ENCODE measurements at regions not wholly inside any gene's neighbourhood (a gene's known extent, or its start where the extent isn't known, plus 50 kb on each side); places are given as distances from the start of the nearest gene placed in this dataset.

DNA sequence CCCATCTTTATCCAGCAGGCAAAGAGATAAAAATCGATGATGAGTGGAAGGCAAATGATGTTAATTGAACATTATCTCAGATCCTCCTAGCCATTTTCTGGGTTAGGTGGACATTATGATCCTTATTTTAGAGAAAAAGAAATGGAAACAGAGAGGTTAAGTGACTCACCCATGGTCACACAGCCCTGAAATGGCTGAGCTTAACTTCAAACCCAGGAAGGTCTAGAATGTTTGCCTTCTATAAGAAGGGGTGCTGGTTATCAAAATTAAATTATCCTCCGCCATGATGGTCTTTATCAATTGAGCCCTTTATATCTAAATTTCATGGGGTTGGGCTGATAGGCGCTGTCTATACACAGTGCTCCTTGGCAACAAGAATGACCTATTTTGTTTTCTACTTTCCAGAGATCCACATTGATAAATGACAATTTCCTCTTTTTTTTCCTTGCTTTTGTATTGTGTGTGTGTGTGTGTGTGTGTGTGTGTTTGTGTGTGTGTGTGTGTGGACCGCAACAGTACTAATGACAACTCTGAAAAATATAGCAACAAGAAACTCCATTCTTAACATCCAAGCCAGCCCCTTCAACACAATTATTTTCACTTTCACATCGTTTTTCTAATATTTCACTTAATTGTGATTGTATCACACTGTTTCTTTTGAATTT, 571.9 kb downstream of the VRK1 start:
- DNase-seq (ENCODE audit: low spot score), result no peak
- CTCF ChIA-PET, result no interaction called here
- peaks cover 9% of the 10 kb centered on the region for H3K9me3 Mint-ChIP-seq
- no peak overlapping the region for H3K4me3 Mint-ChIP-seq
- H3K27me3 Mint-ChIP-seq (ENCODE audit: low read depth), result no peaks in the 10 kb centered on the region; the same call in 1 of the 2 replicates
- H3K27ac Mint-ChIP-seq, result no peak overlapping the region
- ATAC-seq, result no peak
- H3K4me1 Mint-ChIP-seq, result peaks cover 36% of the 10 kb centered on the region
- POLR2A ChIA-PET, result no interaction called here
- TF ChIP-seq GRHL2 (CRISPR knock-in tag; IDR thresholded peaks at IDR 0.05; ENCODE audit: insufficient replicate concordance, severe bottlenecking) (no peak), SOX15 (CRISPR knock-in tag; IDR thresholded peaks at IDR 0.05) (no peak), GTF2I (CRISPR knock-in tag; conservative IDR thresholded peaks at IDR 0.05) (no peak), FOXJ3 (CRISPR knock-in tag; IDR thresholded peaks at IDR 0.05; ENCODE audit: borderline replicate concordance) (no peak)
- no peaks in the 10 kb centered on the region; the same call in 1 of the 2 replicates for H3K36me3 Mint-ChIP-seq

DNA sequence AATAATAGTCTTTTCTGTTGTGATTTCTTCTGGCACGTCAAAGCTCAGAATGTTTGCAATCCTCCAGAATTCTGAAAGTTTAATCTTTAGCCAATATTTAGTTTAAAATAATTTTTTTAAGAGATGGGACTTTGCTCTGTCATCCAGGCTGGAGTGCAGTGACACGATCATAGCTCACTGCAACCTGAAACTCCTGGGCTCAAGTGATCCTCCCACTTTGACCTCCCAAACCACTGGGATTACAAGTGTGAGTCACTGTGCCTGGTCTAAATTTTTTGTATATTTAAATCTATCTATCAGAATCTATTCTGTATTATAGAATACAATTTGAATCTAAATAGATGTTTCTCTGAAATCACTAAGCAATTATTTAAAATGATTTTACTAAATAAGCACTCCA, 572.7 kb downstream of the VRK1 start:
- Mint-ChIP-seq H3K36me3 (no peaks in the 10 kb centered on the region; the same call in 1 of the 2 replicates), H3K27ac (no peak overlapping the region), H3K27me3 (ENCODE audit: low read depth) (no peaks in the 10 kb centered on the region; the same call in 1 of the 2 replicates), H3K4me1 (peaks cover 37% of the 10 kb centered on the region), H3K4me3 (no peak overlapping the region), H3K9me3 (peaks cover 9% of the 10 kb centered on the region)
- ATAC-seq (no peak), DNase-seq (ENCODE audit: low spot score) (no peak)
- ChIA-PET POLR2A (no interaction called here), CTCF (no interaction called here)
- TF ChIP-seq ATF1 (CRISPR knock-in tag; IDR thresholded peaks at IDR 0.05) (no peak), ZNF138 (CRISPR knock-in tag; conservative IDR thresholded peaks at IDR 0.05) (no peak), ZNF317 (CRISPR knock-in tag; IDR thresholded peaks at IDR 0.05; ENCODE audit: borderline replicate concordance, low read depth) (no peak), ZNF423 (CRISPR knock-in tag; IDR thresholded peaks at IDR 0.05) (no peak), MYBL2 (CRISPR knock-in tag; IDR thresholded peaks at IDR 0.05) (no peak)
- TF ChIP-seq, protein P1, sequence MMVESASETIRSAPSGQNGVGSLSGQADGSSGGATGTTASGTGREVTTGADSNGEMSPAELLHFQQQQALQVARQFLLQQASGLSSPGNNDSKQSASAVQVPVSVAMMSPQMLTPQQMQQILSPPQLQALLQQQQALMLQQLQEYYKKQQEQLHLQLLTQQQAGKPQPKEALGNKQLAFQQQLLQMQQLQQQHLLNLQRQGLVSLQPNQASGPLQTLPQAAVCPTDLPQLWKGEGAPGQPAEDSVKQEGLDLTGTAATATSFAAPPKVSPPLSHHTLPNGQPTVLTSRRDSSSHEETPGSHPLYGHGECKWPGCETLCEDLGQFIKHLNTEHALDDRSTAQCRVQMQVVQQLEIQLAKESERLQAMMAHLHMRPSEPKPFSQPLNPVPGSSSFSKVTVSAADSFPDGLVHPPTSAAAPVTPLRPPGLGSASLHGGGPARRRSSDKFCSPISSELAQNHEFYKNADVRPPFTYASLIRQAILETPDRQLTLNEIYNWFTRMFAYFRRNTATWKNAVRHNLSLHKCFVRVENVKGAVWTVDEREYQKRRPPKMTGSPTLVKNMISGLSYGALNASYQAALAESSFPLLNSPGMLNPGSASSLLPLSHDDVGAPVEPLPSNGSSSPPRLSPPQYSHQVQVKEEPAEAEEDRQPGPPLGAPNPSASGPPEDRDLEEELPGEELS (CRISPR knock-in tag; IDR thresholded peaks at IDR 0.05), result no peak
- TF ChIP-seq, protein P2, sequence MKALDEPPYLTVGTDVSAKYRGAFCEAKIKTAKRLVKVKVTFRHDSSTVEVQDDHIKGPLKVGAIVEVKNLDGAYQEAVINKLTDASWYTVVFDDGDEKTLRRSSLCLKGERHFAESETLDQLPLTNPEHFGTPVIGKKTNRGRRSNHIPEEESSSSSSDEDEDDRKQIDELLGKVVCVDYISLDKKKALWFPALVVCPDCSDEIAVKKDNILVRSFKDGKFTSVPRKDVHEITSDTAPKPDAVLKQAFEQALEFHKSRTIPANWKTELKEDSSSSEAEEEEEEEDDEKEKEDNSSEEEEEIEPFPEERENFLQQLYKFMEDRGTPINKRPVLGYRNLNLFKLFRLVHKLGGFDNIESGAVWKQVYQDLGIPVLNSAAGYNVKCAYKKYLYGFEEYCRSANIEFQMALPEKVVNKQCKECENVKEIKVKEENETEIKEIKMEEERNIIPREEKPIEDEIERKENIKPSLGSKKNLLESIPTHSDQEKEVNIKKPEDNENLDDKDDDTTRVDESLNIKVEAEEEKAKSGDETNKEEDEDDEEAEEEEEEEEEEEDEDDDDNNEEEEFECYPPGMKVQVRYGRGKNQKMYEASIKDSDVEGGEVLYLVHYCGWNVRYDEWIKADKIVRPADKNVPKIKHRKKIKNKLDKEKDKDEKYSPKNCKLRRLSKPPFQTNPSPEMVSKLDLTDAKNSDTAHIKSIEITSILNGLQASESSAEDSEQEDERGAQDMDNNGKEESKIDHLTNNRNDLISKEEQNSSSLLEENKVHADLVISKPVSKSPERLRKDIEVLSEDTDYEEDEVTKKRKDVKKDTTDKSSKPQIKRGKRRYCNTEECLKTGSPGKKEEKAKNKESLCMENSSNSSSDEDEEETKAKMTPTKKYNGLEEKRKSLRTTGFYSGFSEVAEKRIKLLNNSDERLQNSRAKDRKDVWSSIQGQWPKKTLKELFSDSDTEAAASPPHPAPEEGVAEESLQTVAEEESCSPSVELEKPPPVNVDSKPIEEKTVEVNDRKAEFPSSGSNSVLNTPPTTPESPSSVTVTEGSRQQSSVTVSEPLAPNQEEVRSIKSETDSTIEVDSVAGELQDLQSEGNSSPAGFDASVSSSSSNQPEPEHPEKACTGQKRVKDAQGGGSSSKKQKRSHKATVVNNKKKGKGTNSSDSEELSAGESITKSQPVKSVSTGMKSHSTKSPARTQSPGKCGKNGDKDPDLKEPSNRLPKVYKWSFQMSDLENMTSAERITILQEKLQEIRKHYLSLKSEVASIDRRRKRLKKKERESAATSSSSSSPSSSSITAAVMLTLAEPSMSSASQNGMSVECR (CRISPR knock-in tag; IDR thresholded peaks at IDR 0.05; ENCODE audit: borderline replicate concordance), result no peak
- TF ChIP-seq, protein P3, sequence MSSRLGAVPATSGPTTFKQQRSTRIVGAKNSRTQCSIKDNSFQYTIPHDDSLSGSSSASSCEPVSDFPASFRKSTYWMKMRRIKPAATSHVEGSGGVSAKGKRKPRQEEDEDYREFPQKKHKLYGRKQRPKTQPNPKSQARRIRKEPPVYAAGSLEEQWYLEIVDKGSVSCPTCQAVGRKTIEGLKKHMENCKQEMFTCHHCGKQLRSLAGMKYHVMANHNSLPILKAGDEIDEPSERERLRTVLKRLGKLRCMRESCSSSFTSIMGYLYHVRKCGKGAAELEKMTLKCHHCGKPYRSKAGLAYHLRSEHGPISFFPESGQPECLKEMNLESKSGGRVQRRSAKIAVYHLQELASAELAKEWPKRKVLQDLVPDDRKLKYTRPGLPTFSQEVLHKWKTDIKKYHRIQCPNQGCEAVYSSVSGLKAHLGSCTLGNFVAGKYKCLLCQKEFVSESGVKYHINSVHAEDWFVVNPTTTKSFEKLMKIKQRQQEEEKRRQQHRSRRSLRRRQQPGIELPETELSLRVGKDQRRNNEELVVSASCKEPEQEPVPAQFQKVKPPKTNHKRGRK (CRISPR knock-in tag; IDR thresholded peaks at IDR 0.05; ENCODE audit: borderline replicate concordance), result no peak
- TF ChIP-seq, protein P4, sequence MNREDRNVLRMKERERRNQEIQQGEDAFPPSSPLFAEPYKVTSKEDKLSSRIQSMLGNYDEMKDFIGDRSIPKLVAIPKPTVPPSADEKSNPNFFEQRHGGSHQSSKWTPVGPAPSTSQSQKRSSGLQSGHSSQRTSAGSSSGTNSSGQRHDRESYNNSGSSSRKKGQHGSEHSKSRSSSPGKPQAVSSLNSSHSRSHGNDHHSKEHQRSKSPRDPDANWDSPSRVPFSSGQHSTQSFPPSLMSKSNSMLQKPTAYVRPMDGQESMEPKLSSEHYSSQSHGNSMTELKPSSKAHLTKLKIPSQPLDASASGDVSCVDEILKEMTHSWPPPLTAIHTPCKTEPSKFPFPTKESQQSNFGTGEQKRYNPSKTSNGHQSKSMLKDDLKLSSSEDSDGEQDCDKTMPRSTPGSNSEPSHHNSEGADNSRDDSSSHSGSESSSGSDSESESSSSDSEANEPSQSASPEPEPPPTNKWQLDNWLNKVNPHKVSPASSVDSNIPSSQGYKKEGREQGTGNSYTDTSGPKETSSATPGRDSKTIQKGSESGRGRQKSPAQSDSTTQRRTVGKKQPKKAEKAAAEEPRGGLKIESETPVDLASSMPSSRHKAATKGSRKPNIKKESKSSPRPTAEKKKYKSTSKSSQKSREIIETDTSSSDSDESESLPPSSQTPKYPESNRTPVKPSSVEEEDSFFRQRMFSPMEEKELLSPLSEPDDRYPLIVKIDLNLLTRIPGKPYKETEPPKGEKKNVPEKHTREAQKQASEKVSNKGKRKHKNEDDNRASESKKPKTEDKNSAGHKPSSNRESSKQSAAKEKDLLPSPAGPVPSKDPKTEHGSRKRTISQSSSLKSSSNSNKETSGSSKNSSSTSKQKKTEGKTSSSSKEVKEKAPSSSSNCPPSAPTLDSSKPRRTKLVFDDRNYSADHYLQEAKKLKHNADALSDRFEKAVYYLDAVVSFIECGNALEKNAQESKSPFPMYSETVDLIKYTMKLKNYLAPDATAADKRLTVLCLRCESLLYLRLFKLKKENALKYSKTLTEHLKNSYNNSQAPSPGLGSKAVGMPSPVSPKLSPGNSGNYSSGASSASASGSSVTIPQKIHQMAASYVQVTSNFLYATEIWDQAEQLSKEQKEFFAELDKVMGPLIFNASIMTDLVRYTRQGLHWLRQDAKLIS (CRISPR knock-in tag; IDR thresholded peaks at IDR 0.05; ENCODE audit: borderline replicate concordance), result no peak
- TF ChIP-seq, protein P5, sequence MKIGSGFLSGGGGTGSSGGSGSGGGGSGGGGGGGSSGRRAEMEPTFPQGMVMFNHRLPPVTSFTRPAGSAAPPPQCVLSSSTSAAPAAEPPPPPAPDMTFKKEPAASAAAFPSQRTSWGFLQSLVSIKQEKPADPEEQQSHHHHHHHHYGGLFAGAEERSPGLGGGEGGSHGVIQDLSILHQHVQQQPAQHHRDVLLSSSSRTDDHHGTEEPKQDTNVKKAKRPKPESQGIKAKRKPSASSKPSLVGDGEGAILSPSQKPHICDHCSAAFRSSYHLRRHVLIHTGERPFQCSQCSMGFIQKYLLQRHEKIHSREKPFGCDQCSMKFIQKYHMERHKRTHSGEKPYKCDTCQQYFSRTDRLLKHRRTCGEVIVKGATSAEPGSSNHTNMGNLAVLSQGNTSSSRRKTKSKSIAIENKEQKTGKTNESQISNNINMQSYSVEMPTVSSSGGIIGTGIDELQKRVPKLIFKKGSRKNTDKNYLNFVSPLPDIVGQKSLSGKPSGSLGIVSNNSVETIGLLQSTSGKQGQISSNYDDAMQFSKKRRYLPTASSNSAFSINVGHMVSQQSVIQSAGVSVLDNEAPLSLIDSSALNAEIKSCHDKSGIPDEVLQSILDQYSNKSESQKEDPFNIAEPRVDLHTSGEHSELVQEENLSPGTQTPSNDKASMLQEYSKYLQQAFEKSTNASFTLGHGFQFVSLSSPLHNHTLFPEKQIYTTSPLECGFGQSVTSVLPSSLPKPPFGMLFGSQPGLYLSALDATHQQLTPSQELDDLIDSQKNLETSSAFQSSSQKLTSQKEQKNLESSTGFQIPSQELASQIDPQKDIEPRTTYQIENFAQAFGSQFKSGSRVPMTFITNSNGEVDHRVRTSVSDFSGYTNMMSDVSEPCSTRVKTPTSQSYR (CRISPR knock-in tag; IDR thresholded peaks at IDR 0.05), result no peak
- TF ChIP-seq, protein P6, sequence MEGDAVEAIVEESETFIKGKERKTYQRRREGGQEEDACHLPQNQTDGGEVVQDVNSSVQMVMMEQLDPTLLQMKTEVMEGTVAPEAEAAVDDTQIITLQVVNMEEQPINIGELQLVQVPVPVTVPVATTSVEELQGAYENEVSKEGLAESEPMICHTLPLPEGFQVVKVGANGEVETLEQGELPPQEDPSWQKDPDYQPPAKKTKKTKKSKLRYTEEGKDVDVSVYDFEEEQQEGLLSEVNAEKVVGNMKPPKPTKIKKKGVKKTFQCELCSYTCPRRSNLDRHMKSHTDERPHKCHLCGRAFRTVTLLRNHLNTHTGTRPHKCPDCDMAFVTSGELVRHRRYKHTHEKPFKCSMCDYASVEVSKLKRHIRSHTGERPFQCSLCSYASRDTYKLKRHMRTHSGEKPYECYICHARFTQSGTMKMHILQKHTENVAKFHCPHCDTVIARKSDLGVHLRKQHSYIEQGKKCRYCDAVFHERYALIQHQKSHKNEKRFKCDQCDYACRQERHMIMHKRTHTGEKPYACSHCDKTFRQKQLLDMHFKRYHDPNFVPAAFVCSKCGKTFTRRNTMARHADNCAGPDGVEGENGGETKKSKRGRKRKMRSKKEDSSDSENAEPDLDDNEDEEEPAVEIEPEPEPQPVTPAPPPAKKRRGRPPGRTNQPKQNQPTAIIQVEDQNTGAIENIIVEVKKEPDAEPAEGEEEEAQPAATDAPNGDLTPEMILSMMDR (IDR thresholded peaks at IDR 0.05), result no peak
- TF ChIP-seq, protein P7, sequence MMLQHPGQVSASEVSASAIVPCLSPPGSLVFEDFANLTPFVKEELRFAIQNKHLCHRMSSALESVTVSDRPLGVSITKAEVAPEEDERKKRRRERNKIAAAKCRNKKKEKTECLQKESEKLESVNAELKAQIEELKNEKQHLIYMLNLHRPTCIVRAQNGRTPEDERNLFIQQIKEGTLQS (CRISPR knock-in tag; conservative IDR thresholded peaks at IDR 0.05), result no peak

Data from WTC11 (cell line).